ENCODE measurements at regions not wholly inside any gene's neighbourhood (a gene's known extent, or its start where the extent isn't known, plus 50 kb on each side); places are given as distances from the start of the nearest gene placed in this dataset.
A peak's percentile ranks its signal among the peaks of the same experiment; 100 is the strongest.

- no peak for DNase-seq (ENCODE audit: low spot score)
Measured at GRCh38 chr17:74082886-74083285, 120.6 kb upstream of the RPL38 start.

GRCh38 chr17:74083321-74083720, 120.2 kb upstream of the RPL38 start:
- no peak for DNase-seq (ENCODE audit: low spot score)

DNA sequence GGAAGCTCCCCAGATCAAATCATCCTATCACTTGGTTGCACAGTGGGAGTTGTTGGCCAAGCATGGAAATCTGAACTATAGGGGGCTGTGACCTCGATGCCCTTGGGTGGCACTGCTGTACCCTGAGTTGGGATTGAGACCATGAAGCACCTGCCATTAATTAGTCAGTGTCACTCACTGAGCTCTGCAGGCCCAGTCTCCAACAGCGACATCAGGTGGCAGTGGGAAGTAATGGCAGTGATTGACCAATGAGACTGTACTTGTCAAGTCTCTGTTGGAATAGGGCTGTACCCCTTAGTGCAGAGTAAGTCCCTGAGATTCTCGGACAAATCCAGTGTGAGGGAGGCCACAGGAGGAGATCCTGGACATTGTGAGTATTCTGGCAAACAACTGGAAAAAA, 118.0 kb upstream of the RPL38 start:
- no peak for DNase-seq (ENCODE audit: low spot score)

- DNase-seq (ENCODE audit: low spot score), result no peak
Measured at GRCh38 chr17:74087002-74087585, 116.4 kb upstream of the RPL38 start.

DNA sequence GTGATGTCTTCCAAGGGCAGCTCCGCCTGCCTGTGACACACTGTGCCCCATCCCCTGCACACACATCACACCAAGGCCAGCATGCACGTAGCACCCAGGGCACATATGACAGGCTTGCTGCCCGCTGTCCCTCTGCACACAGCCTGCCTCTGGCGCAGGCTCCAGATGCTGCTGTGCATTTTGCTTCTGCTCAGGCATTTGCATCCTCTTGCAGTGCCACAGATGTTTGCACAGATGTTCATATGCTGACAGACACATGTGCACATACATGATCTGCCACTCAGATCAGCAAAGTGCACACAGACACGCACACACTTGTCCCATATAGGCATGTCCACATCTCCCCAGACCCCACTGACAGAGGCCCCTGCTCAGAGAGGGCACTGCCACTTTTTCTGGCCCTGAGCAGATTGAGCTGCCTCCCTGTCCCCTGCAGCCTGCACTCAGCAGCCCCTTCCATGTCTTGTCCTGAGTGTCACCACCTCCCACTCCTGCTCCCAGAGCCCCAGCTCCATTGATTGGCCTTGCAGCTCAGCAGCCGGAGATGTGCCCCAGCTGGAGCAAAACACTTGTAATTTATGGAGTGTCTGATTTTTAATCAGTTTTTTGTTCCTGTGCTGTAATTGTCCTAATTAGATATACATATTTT, 115.1 kb upstream of the RPL38 start:
- DNase-seq (ENCODE audit: low spot score), result no peak

GRCh38 chr17:74088934-74089329, 114.5 kb upstream of the RPL38 start:
- DNase-seq (ENCODE audit: low spot score), result no peak

DNA sequence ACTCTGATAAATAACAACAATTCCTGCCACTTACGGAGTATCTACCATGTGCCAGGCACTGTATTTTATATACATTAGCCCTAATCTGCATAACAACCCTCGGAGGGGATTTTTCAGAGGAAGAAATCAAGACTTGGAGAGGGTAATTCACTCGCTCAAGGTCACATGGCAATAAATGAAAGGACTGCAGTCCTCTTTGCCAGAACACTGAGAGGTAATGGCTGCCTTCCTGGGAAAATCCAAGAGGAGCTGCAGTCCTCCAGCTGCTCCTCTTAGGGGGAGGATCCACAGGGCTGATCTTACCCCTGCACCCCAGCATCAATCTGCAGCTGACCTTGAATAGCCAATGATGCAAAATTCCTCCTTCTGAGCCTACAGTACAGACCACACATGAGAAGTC, 114.1 kb upstream of the RPL38 start:
- DNase-seq (ENCODE audit: low spot score), result no peak

- DNase-seq (ENCODE audit: low spot score), result peak; percentile 76
Measured at GRCh38 chr17:74089869-74090464, 113.5 kb upstream of the RPL38 start.

DNA sequence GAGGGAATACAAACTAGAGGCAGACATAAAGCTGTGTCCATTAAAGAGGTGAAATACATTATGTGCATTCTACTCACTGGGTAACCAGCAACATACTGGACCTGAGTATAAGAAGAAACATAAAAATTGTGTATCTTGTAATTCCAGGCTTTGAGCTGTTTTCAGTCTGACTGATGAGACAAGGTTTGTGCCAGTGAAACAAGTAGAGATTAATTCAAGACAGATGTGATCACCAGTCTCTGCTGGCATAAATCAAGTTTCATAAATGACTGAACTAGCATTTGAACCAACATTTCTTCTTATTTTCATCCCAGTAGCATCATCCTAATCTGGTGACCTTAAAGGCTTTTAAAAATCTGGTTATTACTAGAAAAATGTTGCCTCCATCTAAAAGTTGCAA, 108.8 kb upstream of the RPL38 start:
- no peak for DNase-seq (ENCODE audit: low spot score)

DNA sequence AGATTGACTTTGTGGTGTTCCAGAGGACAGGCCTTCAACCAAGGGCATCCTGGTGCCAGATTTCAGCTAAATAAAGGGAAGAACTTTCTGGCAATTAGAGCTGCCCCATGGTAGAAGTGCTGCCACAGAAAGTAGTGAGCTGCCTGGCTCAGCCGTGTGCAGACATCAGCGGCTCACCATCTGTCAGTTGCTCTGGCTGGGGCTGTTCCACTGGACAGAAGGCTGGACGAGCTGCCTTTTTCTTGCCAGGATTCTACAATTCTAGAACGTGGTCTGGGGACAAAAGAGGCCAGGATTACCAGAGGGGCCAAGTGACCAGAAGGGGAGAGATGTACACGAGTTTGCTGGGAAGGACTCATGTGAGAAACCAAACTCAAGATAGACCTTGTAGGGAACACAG, 107.0 kb upstream of the RPL38 start:
- no peak for DNase-seq (ENCODE audit: low spot score)

GRCh38 chr17:74097450-74098135, 105.9 kb upstream of the RPL38 start:
- no peak for DNase-seq (ENCODE audit: low spot score)

DNA sequence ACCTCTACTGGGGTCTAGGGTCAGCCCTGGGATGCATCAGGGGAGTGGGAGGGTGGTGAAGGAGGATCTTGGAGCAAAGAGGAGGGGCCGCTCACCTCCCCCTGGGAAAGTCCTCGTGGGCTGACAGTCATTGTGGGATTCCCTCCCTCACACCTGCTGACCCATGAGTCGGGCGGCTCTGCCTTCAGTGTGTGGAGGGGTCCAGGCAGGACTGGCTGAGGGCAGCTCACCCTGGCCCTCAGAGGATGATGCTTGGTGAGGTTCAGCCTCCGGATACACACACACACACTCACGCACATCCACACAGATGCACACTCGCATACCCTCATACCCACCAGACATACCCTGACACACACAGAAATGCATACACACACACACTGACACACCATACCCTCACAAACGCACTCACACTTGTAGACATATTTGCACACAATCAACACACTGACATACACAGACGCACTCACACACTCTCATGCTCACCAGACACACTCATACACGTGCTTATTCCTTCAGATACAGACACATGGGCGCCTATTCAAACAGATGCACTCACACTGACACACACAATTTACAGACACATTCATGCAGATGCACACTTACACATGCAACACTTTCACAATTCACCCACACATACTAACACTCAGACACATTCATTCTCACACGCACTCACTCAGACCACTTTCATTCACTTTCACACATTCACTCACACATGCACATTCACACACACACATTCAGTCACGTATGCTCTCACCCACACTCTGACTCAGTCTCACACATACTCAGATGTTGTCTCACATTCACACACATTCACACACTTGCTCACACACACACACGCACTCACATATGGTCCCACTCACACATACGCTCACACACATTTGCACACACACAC, 105.1 kb upstream of the RPL38 start:
- no peak for DNase-seq (ENCODE audit: low spot score)

DNA sequence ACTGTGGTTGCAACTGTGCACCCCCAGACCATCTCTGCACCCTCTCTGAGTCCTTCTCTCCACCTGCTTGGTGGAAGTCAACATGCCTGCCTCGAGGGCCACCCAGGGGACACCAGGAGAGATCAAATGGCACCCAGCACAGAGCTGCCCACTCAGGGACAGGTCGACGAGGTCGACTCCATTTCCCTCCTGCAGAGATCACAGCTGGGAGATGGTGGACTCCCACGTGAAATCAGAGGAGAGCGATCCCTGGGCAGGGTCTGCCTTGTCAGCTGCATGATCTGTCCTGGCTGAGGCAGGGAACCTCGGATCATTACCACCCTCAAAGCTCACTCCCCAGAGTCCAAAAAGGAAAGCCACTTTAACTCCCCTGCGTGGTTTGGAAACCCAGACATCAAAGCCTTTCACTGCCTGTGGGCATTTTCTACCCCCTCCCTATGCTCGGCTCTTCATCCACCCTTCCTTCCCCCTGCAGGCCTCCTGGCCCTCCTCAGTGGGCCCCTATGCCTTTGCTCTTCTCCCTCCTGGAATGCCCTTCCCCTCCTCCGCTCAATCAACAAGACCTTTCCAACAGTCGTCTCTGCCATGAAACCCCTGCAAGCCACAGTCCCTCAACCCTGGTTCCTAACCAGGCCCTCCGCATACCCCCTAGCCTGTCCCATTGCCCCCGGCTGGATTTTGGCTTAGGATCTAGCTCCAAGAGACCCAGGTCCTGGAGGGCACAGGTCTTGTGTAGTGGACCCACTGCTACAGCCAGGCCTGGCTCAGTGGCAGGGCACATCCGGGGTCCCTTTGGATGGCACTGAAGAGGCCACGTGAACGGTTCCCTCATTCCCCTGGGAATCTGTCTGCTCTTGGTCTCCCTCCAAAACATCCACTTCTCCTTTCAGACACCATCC, 103.8 kb upstream of the RPL38 start:
- no peak for DNase-seq (ENCODE audit: low spot score)

DNA sequence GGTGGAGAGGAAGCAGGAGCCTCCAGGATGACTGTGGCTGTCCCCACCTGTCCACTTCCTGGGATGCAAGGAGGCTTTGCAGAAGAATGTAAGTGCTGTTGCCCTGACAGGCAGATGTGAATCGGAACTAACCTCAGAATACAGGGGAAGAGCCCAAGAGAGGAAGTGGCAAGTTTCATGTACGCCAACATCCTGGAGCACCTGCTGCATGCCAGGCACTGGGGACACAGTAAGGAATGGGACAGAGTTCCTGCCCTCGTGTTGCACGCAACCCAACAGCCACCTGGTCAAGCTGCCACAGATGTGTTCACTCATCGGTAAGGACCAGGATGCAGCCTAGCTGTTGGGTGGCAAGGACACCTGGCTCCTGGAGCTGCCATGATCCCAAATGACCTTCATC, 98.6 kb upstream of the RPL38 start:
- no peak for DNase-seq (ENCODE audit: low spot score)

GRCh38 chr17:74107107-74107506, 96.4 kb upstream of the RPL38 start:
- no peak for DNase-seq (ENCODE audit: low spot score)

DNA sequence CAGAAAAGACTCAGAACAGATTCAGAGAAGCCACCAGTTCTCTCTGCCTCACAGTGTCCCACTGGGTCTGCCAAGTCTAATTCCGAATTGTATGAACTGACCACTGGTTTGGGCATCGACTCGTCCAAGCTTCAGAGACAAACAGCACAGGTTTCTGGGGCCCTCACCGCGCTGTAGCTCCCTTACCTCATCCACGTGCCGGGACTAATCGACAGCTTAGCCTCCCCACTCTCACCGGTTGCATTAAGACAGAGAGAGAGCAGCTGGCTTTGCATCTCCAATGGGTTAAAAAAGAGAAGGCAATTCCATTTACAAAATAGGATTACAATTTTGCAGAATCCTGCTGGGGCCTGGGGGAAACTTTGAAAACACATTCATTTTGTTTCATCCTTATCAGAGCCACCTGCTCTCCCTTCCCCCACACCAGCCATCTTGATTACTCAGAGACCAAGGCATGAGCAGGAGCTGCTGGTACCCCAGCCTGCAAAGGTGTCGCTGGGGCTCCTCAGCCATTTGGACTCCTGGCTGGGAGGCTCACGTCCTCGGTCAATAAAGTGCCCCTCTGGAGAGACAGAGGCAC, 95.3 kb upstream of the RPL38 start:
- DNase-seq (ENCODE audit: low spot score), result no peak

DNA sequence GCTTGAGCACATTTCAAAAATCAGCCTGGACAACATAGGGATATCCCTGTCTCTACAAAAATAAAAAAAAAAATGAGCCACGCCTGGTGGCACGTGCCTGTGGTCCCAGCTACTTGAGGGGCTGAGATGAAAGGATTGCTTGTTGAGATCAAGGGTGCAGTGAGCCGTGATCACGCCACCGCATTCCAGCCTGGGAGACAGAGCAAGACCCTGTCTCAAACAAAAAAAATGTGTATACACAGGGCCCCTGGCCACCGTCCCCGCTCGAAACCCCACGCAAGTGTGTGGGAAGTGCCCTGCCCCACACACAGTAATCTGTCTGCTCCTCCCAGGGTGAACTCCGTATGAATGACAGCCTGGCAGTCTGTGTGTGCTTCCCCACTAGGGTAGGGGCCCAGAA, 93.0 kb upstream of the RPL38 start:
- no peak for DNase-seq (ENCODE audit: low spot score)

GRCh38 chr17:74113326-74113725, 90.2 kb upstream of the RPL38 start:
- DNase-seq (ENCODE audit: low spot score), result no peak

DNA sequence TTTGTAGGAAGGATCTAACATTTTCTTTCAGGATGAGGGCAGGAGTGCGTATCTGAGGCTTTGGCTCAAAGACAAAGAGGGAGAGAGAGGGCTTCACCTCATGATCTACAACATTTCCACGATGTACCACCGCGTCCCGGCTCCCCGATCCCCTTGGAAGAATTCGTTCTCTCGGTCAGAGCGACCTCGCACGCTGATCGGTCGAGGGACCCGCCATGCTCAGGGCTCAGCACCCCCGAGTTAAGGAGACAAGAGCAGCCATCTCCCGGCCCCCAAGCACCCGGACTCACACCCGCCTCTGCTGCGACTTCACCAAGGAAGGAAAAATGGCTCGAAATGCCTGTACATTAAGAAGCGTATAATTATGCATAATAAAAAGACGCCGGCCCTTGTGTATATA, 89.5 kb upstream of the RPL38 start:
- no peak for DNase-seq (ENCODE audit: low spot score)

DNA sequence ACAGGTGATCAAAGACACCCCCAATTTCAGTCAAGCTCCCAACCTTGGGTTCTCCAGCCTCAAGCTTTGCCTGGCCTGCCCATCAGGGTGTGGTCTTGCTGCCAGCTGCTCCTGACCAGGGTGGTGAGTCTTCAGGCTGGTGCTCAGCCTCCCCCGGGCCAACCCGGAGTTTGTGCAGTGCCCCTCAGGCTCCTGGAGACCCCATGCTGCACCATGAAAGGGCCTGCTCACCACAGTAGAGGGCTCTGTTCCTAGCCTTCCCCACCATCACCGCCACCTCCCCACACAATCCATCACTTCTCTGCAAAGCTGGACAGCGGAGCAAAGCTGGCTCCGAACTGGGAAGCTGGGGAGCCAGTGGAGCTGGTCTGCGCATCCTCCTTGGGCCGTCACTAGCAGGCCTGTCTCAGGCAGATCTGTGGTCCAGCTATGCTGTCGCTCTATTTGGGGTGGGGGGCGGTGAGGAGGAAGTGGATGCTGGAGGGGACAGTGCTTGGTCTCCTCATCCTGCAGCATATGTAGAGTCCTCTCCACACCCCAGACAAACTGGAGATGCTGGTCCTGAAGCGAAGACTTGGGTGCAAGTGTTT, 88.5 kb upstream of the RPL38 start:
- no peak for DNase-seq (ENCODE audit: low spot score)

- no peak for DNase-seq (ENCODE audit: low spot score)
Measured at GRCh38 chr17:74115586-74115985, 87.9 kb upstream of the RPL38 start.
